Fibroblast of lung (primary cell): ENCODE measurements at regions not wholly inside any gene's neighbourhood (a gene's known extent, or its start where the extent isn't known, plus 50 kb on each side); places are given as distances from the start of the nearest gene placed in this dataset.

ENCODE experiments used
- DNase-seq, 2 donors: peaks; one replicate each; pipeline versions ENCODE4 v3.0.0 to v3.0.0-alpha.2; 2010; ENCODE audit warnings: low read depth in 2 of 2
- H2AFZ ChIP-seq: 2 replicates; pipeline ENCODE4 v1.5.1; 2012; ENCODE audit warnings: low read length, control low read depth, inconsistent platforms
- H3K27ac ChIP-seq: 2 replicates; pipeline ENCODE4 v1.5.1; 2011; ENCODE audit warnings: low read length, control low read depth; ENCODE audit not compliant: insufficient read depth
- H3K27me3 ChIP-seq: 2 replicates; pipeline ENCODE4 v1.5.1; 2011; ENCODE audit warnings: mild to moderate bottlenecking, low read length; ENCODE audit not compliant: control insufficient read depth, insufficient read depth
- H3K36me3 ChIP-seq: 2 replicates; pipeline ENCODE4 v1.5.1; 2011; ENCODE audit warnings: low read length; ENCODE audit not compliant: control insufficient read depth, insufficient read depth
- H3K4me1 ChIP-seq: 2 replicates; pipeline ENCODE4 v1.5.1; 2011; ENCODE audit warnings: low read length; ENCODE audit not compliant: control insufficient read depth, insufficient read depth; ENCODE audit errors: extremely low read depth
- H3K4me2 ChIP-seq: 2 replicates; pipeline ENCODE4 v1.5.1; 2011; ENCODE audit warnings: low read length, control low read depth; ENCODE audit not compliant: insufficient read depth; ENCODE audit errors: extremely low read depth
- H3K4me3 ChIP-seq, 4 experiments: fragments of 200-600 bp in 1 of 4; sonication (generic) in 1 of 4; replicated peaks in 1 of 4; 2 replicates each; pipeline ENCODE4 v1.5.1; 2011 to 2016; ENCODE audit warnings: low read length in 4 of 4, low read depth in 3 of 4, mild to moderate bottlenecking in 3 of 4, control low read depth in 2 of 4, inconsistent platforms in 1 of 4, mixed read lengths in 1 of 4; ENCODE audit not compliant: insufficient read depth in 1 of 4; ENCODE audit errors: control extremely low read depth in 1 of 4
- H3K79me2 ChIP-seq: 2 replicates; pipeline ENCODE4 v1.5.1; 2012; ENCODE audit warnings: mild to moderate bottlenecking, low read length, inconsistent platforms; ENCODE audit not compliant: control insufficient read depth, insufficient read depth
- H3K9ac ChIP-seq: 2 replicates; pipeline ENCODE4 v1.5.1; 2011; ENCODE audit warnings: mild to moderate bottlenecking, low read length, control low read depth; ENCODE audit not compliant: insufficient read depth
- H3K9me3 ChIP-seq: 2 replicates; pipeline ENCODE4 v1.5.1; 2012; ENCODE audit warnings: low read depth, low read length; ENCODE audit not compliant: control insufficient read depth, insufficient read depth
- H4K20me1 ChIP-seq: 2 replicates; pipeline ENCODE4 v1.5.1; 2011; ENCODE audit warnings: low read length; ENCODE audit not compliant: control insufficient read depth, insufficient read depth; ENCODE audit errors: extremely low read depth
- EZH2 ChIP-seq: IDR thresholded peaks from 2 replicates; pipeline ENCODE4 v1.5.1; 2012; ENCODE audit warnings: low read length, control low read depth, mild to moderate bottlenecking; ENCODE audit errors: missing control alignments
- TF ChIP-seq, protein P1 (sequence below), 2 donors: IDR thresholded peaks in 1 of 2; conservative IDR thresholded peaks in 1 of 2; 1 replicate in 1 of 2; 2 replicates in 1 of 2; pipeline ENCODE4 v1.5.1; 2011 to 2012; ENCODE audit warnings: low read length in 2 of 2, control low read depth in 1 of 2, inconsistent platforms in 1 of 2, low read depth in 1 of 2, mild to moderate bottlenecking in 1 of 2

DNA sequence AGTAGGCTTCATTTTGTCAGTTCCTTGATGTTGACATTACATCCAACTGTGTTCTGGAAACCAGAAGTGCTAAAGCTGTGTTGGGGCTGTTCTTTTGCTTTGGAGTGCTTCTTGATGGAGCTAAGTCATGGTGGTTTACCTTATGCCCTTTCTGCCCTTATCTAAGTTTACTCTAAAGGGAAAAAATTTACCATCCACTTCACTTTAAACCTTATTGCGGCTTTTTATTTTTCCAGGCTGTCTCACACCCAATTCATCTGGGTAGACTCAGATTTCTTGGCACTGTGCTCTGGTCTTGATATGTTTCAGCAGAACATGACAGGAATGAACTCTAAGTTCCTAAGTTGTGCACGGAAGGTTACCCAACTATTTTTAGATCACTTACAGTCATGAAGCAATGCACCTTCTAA lies 104.7 kb upstream of the TTC29 start:
- Histone ChIP-seq H2AFZ (no peak overlapping the region), H3K27me3 (no peaks in the 10 kb centered on the region), H3K9me3 (no peaks in the 10 kb centered on the region), H3K9ac (no peak overlapping the region), H3K4me1 (no peaks in the 10 kb centered on the region), H4K20me1 (no peaks in the 10 kb centered on the region), H3K79me2 (no peaks in the 10 kb centered on the region), H3K27ac (no peak overlapping the region), H3K4me2 (peak overlapping the region; percentile 2), H3K4me3 (peak overlapping the region in 1 of 4 experiments; percentile 10), H3K36me3 (no peaks in the 10 kb centered on the region)
- TF ChIP-seq, protein P1, sequence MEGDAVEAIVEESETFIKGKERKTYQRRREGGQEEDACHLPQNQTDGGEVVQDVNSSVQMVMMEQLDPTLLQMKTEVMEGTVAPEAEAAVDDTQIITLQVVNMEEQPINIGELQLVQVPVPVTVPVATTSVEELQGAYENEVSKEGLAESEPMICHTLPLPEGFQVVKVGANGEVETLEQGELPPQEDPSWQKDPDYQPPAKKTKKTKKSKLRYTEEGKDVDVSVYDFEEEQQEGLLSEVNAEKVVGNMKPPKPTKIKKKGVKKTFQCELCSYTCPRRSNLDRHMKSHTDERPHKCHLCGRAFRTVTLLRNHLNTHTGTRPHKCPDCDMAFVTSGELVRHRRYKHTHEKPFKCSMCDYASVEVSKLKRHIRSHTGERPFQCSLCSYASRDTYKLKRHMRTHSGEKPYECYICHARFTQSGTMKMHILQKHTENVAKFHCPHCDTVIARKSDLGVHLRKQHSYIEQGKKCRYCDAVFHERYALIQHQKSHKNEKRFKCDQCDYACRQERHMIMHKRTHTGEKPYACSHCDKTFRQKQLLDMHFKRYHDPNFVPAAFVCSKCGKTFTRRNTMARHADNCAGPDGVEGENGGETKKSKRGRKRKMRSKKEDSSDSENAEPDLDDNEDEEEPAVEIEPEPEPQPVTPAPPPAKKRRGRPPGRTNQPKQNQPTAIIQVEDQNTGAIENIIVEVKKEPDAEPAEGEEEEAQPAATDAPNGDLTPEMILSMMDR (conservative IDR thresholded peaks at IDR 0.05 in 1 of 2, IDR thresholded peaks at IDR 0.05 in 1 of 2; ENCODE audit: low read depth in 1 of 2, low read length in 2 of 2): no peak
- no peak for TF ChIP-seq EZH2
- peak; percentile 82 to 95 for DNase-seq

DNA sequence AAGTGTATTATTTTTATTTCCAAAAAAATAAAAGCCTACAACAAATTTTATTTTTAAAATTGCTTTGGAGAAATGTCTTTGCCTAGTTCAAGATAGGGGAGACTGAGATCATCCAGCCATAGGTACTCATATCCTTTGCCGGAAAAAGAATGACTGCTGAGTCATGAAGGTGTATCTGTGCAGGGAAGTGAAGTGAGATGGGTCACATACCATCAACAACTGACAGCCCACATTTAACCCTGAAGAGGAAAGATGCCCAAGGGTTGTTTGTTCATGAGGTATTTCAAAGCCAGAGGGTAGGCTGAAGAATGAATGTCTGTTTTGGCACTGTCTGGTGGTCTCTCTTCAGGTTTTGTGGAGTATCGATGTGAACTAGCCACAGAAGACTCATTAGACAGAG lies 106.7 kb upstream of the TTC29 start:
- Histone ChIP-seq H3K27me3 (no peaks in the 10 kb centered on the region), H3K9ac (no peak overlapping the region), H3K4me3 (no peak overlapping the region), H4K20me1 (no peaks in the 10 kb centered on the region), H3K79me2 (no peaks in the 10 kb centered on the region), H2AFZ (no peak overlapping the region), H3K4me2 (no peak overlapping the region), H3K9me3 (no peaks in the 10 kb centered on the region), H3K36me3 (no peaks in the 10 kb centered on the region), H3K27ac (no peak overlapping the region), H3K4me1 (no peaks in the 10 kb centered on the region)
- TF ChIP-seq, protein P1 (conservative IDR thresholded peaks at IDR 0.05 in 1 of 2, IDR thresholded peaks at IDR 0.05 in 1 of 2; ENCODE audit: low read depth in 1 of 2, low read length in 2 of 2): no peak
- no peak for TF ChIP-seq EZH2
- DNase-seq: no peak

DNA sequence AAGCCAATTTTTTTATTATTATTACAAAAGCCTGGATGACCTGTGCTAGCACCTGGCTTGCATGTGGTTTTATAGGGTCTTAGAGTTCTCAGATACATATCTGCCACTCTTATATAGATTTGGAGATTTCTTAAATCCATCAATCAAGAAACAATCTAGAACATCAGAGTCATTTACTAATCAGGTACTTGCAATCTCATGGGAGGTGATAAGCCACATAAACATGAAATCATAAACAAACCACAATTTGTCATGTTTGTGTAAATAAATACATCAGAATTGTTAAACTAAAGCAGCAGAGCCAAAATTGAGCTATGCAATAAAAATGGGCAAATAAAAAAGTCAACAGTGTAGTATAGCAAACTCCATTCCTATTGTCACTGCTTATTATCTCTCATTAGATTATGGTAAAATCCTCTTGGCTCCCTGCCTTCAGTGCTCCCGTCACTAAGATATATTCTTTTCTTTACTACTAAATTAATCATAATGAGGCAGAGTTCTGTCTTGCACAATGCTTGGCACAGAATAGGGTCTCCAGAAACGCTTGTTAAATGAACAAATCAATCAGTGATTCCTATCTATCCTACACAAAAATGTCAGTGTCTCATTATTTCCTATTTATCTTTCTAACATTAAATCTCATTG lies 108.7 kb upstream of the TTC29 start:
- no peak overlapping the region for H3K4me3 ChIP-seq
- no peak overlapping the region for H2AFZ ChIP-seq
- DNase-seq: peak; percentile 23 to 31

More for the DNA sequence above, 108.7 kb upstream of the TTC29 start:
- no peaks in the 10 kb centered on the region for H3K9me3 ChIP-seq
- H3K79me2 ChIP-seq: no peaks in the 10 kb centered on the region
- no peaks in the 10 kb centered on the region for H3K27me3 ChIP-seq
- no peaks in the 10 kb centered on the region for H3K36me3 ChIP-seq
- H3K4me2 ChIP-seq: no peak overlapping the region
- H3K9ac ChIP-seq: no peak overlapping the region
- H3K27ac ChIP-seq: no peak overlapping the region
- TF ChIP-seq EZH2: no peak
- TF ChIP-seq, protein P1 (conservative IDR thresholded peaks at IDR 0.05 in 1 of 2, IDR thresholded peaks at IDR 0.05 in 1 of 2; ENCODE audit: low read depth in 1 of 2, low read length in 2 of 2): no peak
- peaks cover 3% of the 10 kb centered on the region for H3K4me1 ChIP-seq
- H4K20me1 ChIP-seq: no peaks in the 10 kb centered on the region
